Kidney tubule cell (primary cell): ENCODE measurements at regions not wholly inside any gene's neighbourhood (a gene's known extent, or its start where the extent isn't known, plus 50 kb on each side); places are given as distances from the start of the nearest gene placed in this dataset.
"Not testable (repeated sequence)": the region's sequence is repeated elsewhere in the genome, so short reads cannot be mapped to it uniquely, and the experiment has no call there.

Experiments
- DNase-seq: peaks from one replicate; pipeline ENCODE4 v3.0.0-alpha.2; 2018; ENCODE audit warnings: low spot score

DNA sequence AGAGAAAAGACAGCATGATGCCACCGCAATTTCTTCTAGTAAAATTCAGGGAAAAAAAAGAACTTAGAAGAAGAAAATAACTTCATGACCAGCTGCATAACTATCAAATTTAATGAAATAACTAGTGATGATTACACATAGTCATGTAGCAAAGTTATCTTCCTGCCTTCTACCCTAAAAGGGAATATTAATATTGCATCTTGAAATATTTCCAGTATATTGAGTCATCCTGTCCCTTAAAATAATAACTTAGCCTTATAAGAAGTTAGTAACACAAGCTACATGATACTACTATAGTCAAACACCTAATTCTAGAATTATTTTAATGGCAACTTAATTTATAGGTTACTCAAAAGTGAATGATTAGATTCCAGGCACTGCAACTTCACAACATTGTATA, 289.2 kb downstream of the KLF12 start:
- DNase-seq: no peak

DNA sequence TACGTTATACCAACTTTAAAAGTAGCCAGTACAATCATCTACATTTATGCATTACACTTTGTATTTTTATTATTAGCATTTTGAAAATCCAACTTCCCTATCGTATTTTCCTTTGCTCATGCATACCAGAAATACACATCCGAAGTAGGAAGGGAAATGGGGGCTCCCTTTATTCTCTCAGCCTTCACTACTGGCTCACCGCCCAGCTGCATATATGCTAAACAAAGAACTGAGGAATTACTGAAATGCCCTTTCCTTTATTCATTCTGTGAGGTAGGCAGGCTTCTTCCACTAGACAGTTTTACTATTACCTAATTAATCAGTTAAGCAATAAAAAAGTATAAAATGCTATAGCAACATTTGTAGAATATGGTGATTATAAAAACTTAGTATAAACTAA, 291.6 kb downstream of the KLF12 start:
- no peak for DNase-seq

GRCh38 chr13:73842184-73842583, 292.0 kb downstream of the KLF12 start:
- DNase-seq: no peak

GRCh38 chr13:73837147-73837546, 297.1 kb downstream of the KLF12 start:
- no peak for DNase-seq

GRCh38 chr13:73835138-73835721, 299.0 kb downstream of the KLF12 start:
- peak; percentile 56 for DNase-seq

DNA sequence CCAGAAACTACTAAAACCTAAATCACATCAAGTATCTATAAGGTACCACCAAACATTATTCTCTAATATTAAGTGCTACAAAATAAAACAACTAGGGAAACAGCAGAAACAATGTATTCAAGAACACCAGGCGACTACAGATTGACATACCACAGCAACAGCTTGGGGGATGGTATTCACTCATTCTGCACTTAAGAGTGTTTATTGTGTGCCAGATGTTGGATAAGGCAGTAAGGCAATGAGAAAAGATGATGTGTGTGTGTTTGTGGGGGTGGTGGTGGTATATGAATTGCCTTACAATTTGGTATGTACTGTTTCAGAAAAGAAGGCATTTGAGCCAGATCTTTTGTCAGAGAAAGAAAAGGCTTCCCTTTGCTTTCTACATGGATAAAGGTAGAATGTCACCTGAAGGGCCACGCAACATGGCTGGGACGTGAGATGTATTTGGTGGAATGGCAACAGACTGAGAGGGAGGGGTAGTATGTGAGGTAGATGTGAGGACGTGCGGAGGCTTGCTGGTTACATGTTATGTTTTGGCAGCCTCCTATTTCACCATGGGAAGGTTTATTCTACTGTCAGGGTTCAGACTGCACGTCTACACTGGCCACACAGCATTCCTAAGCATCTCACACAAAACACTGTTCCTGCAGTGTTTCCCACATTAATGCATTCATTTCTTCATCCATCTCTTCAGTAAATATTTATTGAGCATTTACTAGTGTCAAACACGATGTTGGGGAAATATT, 300.7 kb downstream of the KLF12 start:
- no peak for DNase-seq

GRCh38 chr13:73832825-73833224, 301.4 kb downstream of the KLF12 start:
- no peak for DNase-seq

- DNase-seq: no peak
Observed at GRCh38 chr13:73832128-73832588, 302.0 kb downstream of the KLF12 start.

DNA sequence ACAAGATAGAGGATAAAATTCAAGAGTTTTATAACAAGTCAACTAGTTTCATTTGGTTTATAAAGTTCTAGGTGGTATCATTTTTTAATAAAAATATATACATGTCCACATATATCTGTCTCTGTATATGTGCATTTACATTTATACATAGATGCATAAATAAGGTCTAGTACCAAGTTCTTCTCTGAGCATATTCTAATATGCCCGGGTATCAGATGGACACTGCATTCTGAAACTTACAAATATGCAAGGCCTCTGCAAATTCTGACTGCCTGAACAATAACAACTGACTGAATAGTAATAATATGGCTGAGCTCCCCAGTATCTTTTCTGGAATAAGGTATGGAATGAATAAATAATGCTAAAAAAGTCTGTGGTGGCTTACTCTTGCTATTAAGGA, 304.8 kb downstream of the KLF12 start:
- no peak for DNase-seq

DNA sequence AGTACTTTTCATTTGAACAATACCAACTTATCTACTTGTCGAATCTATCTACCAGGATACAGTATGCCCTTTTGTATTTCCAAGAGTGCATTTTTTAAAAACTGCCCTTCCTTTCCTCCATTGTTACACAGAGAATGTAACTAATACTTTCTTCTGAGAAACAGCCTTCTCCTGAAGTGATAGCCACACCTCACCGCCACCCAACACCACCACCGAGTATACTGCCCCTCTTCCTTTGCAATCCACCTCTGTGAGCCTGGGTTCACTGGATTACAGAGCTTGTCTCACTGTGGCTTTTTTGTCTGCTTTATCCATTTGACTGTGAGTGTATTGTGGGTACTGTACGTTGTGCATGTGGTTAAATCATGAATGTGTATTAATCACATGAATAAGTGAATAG, 305.4 kb downstream of the KLF12 start:
- no peak for DNase-seq

- no peak for DNase-seq
Observed at GRCh38 chr13:73827434-73827833, 306.8 kb downstream of the KLF12 start.

DNA sequence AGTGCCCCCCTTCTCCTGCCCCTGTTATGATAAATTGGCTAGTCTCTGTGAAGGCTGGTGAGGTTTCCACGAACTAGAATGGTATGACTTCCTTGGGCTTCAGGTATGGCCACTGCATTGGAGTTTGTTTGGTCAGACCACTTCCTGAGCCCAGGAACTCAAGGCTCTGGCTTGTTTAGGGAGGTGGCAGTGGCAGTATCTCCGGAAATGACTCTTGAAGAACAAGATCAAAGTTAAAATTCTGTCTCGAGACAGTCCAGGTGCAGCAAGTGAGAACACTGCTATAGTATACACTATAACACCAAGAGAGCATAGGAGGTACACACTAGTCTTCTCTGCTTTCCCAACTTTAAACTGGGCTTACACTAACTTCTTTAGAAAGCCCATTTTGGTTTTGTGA, 309.1 kb downstream of the KLF12 start:
- no peak for DNase-seq

DNA sequence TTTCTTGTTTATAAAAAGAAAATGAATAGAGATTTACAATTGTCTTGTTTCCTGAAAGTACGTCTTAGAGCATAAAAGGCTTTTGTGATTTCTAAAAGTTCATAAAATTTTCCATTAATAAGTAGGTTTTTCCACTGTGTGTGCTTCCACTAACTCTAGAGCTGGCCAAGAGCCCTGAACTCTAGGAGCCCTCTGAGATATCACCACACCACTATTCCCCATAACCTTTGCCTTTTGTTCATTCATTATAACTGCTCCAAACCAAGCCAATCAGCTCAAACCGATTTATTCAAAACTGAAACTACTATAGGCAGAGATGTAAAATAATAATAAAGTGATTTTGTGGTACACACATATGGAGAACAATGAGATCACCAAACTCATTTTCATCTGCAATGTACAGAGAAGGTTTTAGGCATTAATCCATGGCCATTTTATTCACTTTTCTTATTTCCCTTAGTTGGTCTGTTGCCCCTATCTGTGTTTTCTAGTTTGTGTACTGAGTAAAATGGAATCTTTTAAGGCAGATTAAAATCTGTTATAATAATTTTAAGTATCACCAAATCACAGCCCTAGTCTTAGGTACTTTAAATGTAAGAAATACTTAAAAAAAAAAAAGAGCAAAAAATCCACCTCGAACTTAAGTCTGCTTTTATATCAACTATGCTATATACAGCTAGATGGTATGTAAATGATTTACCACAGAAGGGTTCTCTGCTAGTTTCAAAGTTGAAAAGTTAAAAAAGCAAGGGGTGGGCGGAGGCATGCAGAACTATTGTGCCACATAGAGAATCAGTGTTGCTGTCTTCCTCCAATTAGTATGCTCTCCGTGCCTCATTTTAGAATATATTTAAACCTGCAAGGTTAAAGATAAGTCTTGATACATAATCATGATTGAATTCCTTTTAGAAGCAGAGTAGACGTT, 311.3 kb downstream of the KLF12 start:
- DNase-seq: no peak

GRCh38 chr13:73820688-73821087, 313.5 kb downstream of the KLF12 start:
- no peak for DNase-seq

GRCh38 chr13:73820285-73820684, 313.9 kb downstream of the KLF12 start:
- DNase-seq: no peak

DNA sequence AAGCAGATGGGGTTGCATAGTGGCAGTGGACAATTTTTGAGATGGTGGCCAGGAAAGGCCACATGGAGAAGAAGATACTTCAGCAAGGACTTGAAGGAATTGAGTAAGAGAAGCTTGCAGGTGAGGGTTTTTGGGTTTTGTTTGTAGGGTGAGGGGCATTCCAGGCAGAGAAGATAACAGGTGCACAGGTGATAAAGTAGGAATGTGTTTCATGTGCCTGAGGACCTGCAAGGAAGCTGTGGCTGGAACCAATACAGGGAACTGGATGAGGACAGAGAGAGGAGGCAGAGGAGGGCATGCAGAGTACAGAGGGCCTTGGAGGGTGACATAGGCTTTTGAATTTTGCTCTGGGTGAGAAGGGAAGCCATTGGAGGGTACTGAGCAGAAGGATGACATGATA, 314.5 kb downstream of the KLF12 start:
- no peak for DNase-seq

- DNase-seq: peak; percentile 93
Observed at GRCh38 chr13:73816702-73817101, 317.5 kb downstream of the KLF12 start.

DNA sequence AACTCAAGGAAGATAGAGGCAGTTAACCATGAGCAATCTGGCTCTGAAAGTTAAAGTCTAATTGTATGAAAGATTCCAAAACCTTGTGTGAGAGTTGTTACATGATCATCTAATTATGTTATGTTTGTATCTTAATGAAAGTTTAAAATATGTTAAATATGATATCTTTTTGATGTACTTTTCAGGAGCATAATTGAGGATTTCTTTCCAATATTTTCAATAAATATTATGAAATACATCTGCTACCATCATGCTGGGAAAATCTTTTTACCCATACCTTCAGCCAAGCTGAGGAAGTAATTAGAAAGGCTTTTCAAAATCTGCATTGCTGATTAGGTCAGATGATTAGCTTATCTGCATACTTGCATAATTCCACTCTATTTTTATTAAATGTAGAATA, 318.4 kb downstream of the KLF12 start:
- DNase-seq: no peak

DNA sequence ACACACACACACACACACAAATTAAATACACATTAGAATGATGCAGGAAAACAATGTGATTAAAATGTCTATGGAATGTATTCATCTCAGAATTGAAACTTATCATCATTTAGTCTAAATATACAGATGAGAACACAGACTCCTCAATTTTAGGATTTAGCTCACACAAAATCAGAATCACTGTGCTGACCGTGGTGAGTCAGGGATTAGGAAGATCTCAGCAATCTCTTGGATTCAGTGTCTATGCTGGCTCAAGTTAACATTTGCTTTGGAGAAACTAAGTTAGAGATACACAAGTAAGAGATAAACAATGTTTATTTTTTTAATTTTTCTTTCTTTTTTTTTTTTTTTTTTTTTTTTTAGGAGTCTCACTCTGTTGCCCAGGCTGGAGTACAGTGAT, 323.6 kb downstream of the KLF12 start:
- DNase-seq: no peak

- peak; percentile 49 for DNase-seq
Observed at GRCh38 chr13:73809561-73809960, 324.6 kb downstream of the KLF12 start.

GRCh38 chr13:73808318-73808717, 325.9 kb downstream of the KLF12 start:
- DNase-seq: no peak

DNA sequence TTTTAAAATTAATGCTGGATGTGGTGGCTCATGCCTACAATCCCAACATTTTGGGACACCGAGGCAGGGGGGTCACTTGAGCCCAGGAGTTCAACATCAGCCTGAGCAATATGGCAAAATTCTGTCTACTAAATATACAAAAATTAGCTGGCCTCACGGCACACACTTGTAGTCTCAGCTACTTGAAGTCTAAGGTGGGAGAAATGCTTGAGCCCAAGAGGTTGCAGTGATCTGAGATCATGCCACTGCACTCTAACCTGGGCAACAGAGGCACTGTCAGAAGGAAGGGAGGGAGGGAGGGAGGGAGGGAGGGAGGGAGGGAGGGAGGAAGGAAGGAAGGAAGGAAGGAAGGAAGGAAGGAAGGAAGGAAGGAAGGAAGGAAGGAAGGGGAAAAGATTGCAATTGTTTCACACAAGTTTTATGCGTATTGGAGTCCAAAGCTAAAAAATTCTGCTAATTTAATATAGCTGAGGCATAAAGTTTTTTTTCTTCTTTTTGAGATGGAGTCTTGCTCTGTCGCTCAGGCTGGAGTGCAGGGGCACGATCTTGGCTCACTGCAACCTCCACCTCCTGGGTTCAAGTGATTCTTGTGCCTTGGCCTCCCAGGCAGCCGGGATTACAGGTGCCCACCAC, 328.8 kb downstream of the KLF12 start:
- DNase-seq: not testable (repeated sequence)
